Neuronal stem cell (in vitro differentiated cells): ENCODE measurements at regions not wholly inside any gene's neighbourhood (a gene's known extent, or its start where the extent isn't known, plus 50 kb on each side); places are given as distances from the start of the nearest gene placed in this dataset.

Experiments used
- DNase-seq: peaks from one replicate; pipeline ENCODE4 v3.0.0-alpha.2; 2013; ENCODE audit warnings: low spot score
- H2AFZ ChIP-seq: one replicate; pipeline ENCODE4 v1.6.1; 2013; ENCODE audit warnings: mild to moderate bottlenecking, low read length, inconsistent platforms
- H2AK5ac ChIP-seq: 2 replicates; pipeline ENCODE4 v1.6.1; 2013; ENCODE audit warnings: low read depth, mild to moderate bottlenecking, inconsistent platforms, low read length, moderate library complexity, mixed read lengths
- H2BK120ac ChIP-seq: 2 replicates; pipeline ENCODE4 v1.6.1; 2013; ENCODE audit warnings: low read depth, mild to moderate bottlenecking, inconsistent platforms, low read length, moderate library complexity, mixed read lengths
- H2BK12ac ChIP-seq: one replicate; pipeline ENCODE4 v1.6.1; 2013; ENCODE audit warnings: low read length, inconsistent platforms
- H2BK15ac ChIP-seq: 2 replicates; pipeline ENCODE4 v1.6.1; 2013; ENCODE audit warnings: mild to moderate bottlenecking, low read length, inconsistent platforms, mixed read lengths
- H2BK5ac ChIP-seq: one replicate; pipeline ENCODE4 v1.6.1; 2013; ENCODE audit warnings: inconsistent platforms, mild to moderate bottlenecking, low read length, moderate library complexity
- H3K14ac ChIP-seq: one replicate; pipeline ENCODE4 v1.6.1; 2013; ENCODE audit warnings: low read length, inconsistent platforms
- H3K18ac ChIP-seq: 2 replicates; pipeline ENCODE4 v1.6.1; 2013; ENCODE audit warnings: low read length, inconsistent platforms
- H3K23ac ChIP-seq: 2 replicates; pipeline ENCODE4 v1.6.1; 2013; ENCODE audit warnings: low read depth, mild to moderate bottlenecking, mixed read lengths, low read length, inconsistent platforms; ENCODE audit not compliant: poor library complexity
- H3K27ac ChIP-seq: replicated peaks from 3 replicates; pipeline ENCODE4 v1.5.1; 2013; ENCODE audit warnings: low read length, inconsistent platforms
- H3K27me3 ChIP-seq, 3 experiments: 2 replicates each; pipeline ENCODE4 v1.6.1; 2013; ENCODE audit warnings: low read length in 3 of 3, mild to moderate bottlenecking in 2 of 3, inconsistent platforms in 1 of 3, low read depth in 1 of 3, mixed read lengths in 1 of 3, moderate library complexity in 1 of 3; ENCODE audit not compliant: control insufficient read depth in 3 of 3, insufficient read depth in 3 of 3
- H3K36me3 ChIP-seq, 2 donors: replicated peaks in 1 of 2; 2 replicates each; pipeline ENCODE4 v1.6.1; 2013; ENCODE audit warnings: low read length in 2 of 2; ENCODE audit not compliant: control insufficient read depth in 2 of 2, insufficient read depth in 2 of 2
- H3K4ac ChIP-seq: 2 replicates; pipeline ENCODE4 v1.6.1; 2013; ENCODE audit warnings: inconsistent platforms, mild to moderate bottlenecking, low read length, moderate library complexity
- H3K4me1 ChIP-seq, 2 donors: 1 replicate in 1 of 2; 2 replicates in 1 of 2; pipeline ENCODE4 v1.6.1; 2013; ENCODE audit warnings: low read length in 2 of 2, low read depth in 1 of 2; ENCODE audit not compliant: control insufficient read depth in 2 of 2, insufficient read depth in 1 of 2
- H3K4me2 ChIP-seq: one replicate; pipeline ENCODE4 v1.6.1; 2013; ENCODE audit warnings: mild to moderate bottlenecking, low read length, inconsistent platforms; ENCODE audit not compliant: insufficient read depth, poor library complexity, severe bottlenecking
- H3K4me3 ChIP-seq, 2 donors: 2 replicates each; pipeline ENCODE4 v1.5.1; 2013; ENCODE audit warnings: low read length in 2 of 2, mild to moderate bottlenecking in 2 of 2, inconsistent platforms in 1 of 2, moderate library complexity in 1 of 2
- H3K79me1 ChIP-seq: one replicate; pipeline ENCODE4 v1.6.1; 2013; ENCODE audit warnings: low read depth, mild to moderate bottlenecking, inconsistent platforms, low read length, moderate library complexity
- H3K9ac ChIP-seq: one replicate; pipeline ENCODE4 v1.6.1; 2013; ENCODE audit warnings: mild to moderate bottlenecking, low read depth, low read length, inconsistent platforms; ENCODE audit not compliant: poor library complexity
- H3K9me3 ChIP-seq, 2 donors: replicated peaks in 1 of 2; 2 replicates each; pipeline versions ENCODE3 to v1.6.1; 2013; ENCODE audit warnings: low read length in 2 of 2, mild to moderate bottlenecking in 2 of 2, inconsistent platforms in 1 of 2, low read depth in 1 of 2, mixed read lengths in 1 of 2, moderate library complexity in 1 of 2; ENCODE audit not compliant: control insufficient read depth in 2 of 2, insufficient read depth in 1 of 2
- H4K8ac ChIP-seq: one replicate; pipeline ENCODE4 v1.6.1; 2013; ENCODE audit warnings: low read depth, mild to moderate bottlenecking, inconsistent platforms, low read length, moderate library complexity
- H4K91ac ChIP-seq: one replicate; pipeline ENCODE4 v1.6.1; 2013; ENCODE audit warnings: low read length, low read depth, mild to moderate bottlenecking, inconsistent platforms; ENCODE audit not compliant: poor library complexity
- WGBS, 2 donors: extraction: QIAGEN DNeasy Blood & Tissue Kit; methylation state at CpG; one replicate each; pipeline ENCODE4 v1.1.7; 2013; ENCODE audit warnings: missing lambda C conversion rate in 2 of 2, mixed read lengths in 1 of 2; ENCODE audit not compliant: insufficient read length in 2 of 2, insufficient replicate concordance in 1 of 2; ENCODE audit errors: extremely low coverage in 2 of 2; 5-methylcytosine and 5-hydroxymethylcytosine counted together

DNA sequence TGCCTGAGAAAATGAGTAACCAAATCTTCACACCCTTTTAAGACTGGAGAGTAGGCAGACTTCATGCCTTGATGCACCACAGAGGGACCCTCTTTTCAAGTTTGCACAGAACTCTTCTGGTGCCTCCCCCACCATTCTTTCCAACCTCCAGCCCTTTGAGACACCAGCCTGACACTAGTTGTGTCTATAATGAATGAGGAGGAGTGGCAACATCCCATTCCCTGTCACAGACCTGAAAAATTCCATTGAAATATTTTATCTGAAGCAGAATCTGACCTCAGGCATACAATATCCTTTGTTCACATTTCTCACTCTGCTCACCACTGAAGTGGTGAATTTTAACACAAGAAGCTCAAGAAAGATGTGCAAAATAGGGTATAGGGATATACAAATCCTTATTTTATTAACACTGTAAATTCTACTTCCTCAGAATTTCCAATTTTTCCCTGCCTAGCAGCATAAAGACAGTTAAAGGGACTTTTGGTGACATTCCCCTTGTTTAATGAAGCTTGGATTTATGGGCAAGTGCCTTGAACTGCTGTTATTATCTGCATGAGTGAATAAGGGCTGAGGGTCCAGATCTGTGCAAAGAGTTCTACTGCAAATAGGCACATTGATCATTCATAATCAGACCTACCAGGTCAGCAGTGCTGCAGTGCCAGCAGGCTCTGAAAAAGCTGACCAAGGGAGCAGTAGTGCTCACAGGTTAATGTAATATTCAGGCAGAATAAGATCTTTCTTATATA is 149.9 kb upstream of the PAQR3 start:
- H3K27me3 ChIP-seq = no peaks in the 10 kb centered on the region
- H3K36me3 ChIP-seq = no peaks in the 10 kb centered on the region
- H2AK5ac ChIP-seq = no peak overlapping the region
- H3K14ac ChIP-seq = no peak overlapping the region
- H3K23ac ChIP-seq = no peak overlapping the region
- H4K91ac ChIP-seq = no peak overlapping the region
- H3K27ac ChIP-seq = no peak overlapping the region
- no peaks in the 10 kb centered on the region for H3K79me1 ChIP-seq
- no peak overlapping the region for H3K4me3 ChIP-seq
- no peak overlapping the region for H2BK5ac ChIP-seq
- H3K4me1 ChIP-seq = peaks cover 11 to 29% of the 10 kb centered on the region in 2 donors
- H3K9me3 ChIP-seq = no peaks in the 10 kb centered on the region
- no peak overlapping the region for H2BK120ac ChIP-seq
- peak overlapping the region; percentile 9 for H2AFZ ChIP-seq
- H3K18ac ChIP-seq = no peak overlapping the region
- no peak overlapping the region for H2BK12ac ChIP-seq
- no peak overlapping the region for H3K4ac ChIP-seq
- DNase-seq = no peak
- no peak overlapping the region for H3K4me2 ChIP-seq
- H3K9ac ChIP-seq = no peak overlapping the region
- H4K8ac ChIP-seq = no peak overlapping the region
- peak overlapping the region; percentile 38 for H2BK15ac ChIP-seq

DNA sequence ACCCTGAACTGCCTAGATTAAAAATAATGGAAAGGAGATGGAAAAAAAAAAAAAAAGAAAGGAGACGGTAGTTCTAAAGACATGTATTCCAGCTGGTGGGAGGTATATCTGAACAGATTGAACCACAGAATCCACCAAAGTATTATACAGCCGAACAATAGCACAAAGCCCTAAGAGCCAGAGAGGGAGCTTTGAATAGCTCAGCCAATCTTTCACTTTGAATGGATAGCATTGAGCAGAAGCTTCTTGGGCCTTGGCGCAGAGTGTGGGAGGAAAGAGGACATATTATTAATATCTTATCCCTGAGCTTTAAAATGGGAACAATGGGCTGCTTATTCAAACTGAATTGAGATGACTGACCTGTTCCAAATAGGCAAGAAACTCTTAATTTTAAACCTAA is 147.8 kb upstream of the PAQR3 start:
- H3K79me1 ChIP-seq = no peaks in the 10 kb centered on the region
- no peak overlapping the region for H3K23ac ChIP-seq
- no peak overlapping the region for H3K4ac ChIP-seq
- H3K27me3 ChIP-seq = no peaks in the 10 kb centered on the region
- no peak overlapping the region for H3K9ac ChIP-seq
- peaks cover 13 to 42% of the 10 kb centered on the region in 2 donors for H3K4me1 ChIP-seq
- no peak overlapping the region for H2AFZ ChIP-seq
- H2BK15ac ChIP-seq = no peak overlapping the region
- H2BK120ac ChIP-seq = no peak overlapping the region
- WGBS, 2 donors = no CpG with 5 or more reads among the region's 3 CpGs
- no peak overlapping the region for H3K14ac ChIP-seq
- no peak overlapping the region for H2AK5ac ChIP-seq
- no peak overlapping the region for H4K8ac ChIP-seq
- no peak overlapping the region for H2BK12ac ChIP-seq
- no peak overlapping the region for H2BK5ac ChIP-seq
- H3K27ac ChIP-seq = no peak overlapping the region
- peaks cover 0 to 5% of the 10 kb centered on the region in 2 donors for H3K9me3 ChIP-seq
- H3K36me3 ChIP-seq = no peaks in the 10 kb centered on the region
- no peak overlapping the region for H3K4me3 ChIP-seq
- DNase-seq = peak; percentile 8
- H3K18ac ChIP-seq = no peak overlapping the region
- H4K91ac ChIP-seq = no peak overlapping the region
- H3K4me2 ChIP-seq = no peak overlapping the region

DNA sequence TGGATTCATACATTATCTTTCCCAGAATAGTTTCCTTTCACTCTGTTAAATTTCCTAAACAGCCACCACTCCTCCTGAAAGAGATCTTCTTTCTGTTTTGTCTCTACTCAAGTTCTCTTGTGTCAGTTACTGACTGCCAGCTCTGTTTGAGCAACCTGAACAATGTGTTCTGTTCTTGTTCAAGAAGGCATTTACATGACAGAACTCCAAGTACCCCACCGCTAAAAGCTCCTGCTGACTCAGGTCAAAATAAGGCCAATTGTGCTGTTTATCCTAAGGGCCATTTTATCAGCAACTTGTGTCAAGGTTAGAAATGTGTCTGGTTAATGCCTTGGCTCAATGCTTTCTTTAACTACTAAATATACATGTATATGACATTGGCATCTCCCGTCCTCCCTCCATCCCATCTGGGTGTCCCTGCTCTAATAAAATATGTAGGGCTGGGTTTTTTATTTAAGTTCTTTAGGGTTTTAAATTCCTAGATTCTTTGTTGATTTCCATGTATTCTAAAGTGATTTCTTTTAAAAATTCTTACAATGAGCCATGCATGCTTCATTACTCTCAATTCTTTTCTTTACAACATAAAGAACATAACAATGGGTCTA is 144.3 kb upstream of the PAQR3 start:
- H3K9ac ChIP-seq = no peak overlapping the region
- H3K79me1 ChIP-seq = no peaks in the 10 kb centered on the region
- no CpG with 5 or more reads among the region's 2 CpGs for WGBS, 2 donors
- no peak overlapping the region for H3K27ac ChIP-seq
- no peak overlapping the region for H3K4me2 ChIP-seq
- H3K4me3 ChIP-seq = no peak overlapping the region
- DNase-seq = peak; percentile 14
- H2BK120ac ChIP-seq = no peak overlapping the region
- no peak overlapping the region for H4K91ac ChIP-seq
- H2AFZ ChIP-seq = no peak overlapping the region
- no peak overlapping the region for H3K18ac ChIP-seq
- peaks cover 0 to 15% of the 10 kb centered on the region in 2 donors for H3K9me3 ChIP-seq
- H3K4me1 ChIP-seq = peaks cover 5 to 32% of the 10 kb centered on the region in 2 donors
- no peaks in the 10 kb centered on the region for H3K27me3 ChIP-seq
- no peaks in the 10 kb centered on the region for H3K36me3 ChIP-seq
- no peak overlapping the region for H4K8ac ChIP-seq
- H3K14ac ChIP-seq = no peak overlapping the region
- H3K4ac ChIP-seq = no peak overlapping the region
- H2BK5ac ChIP-seq = no peak overlapping the region
- no peak overlapping the region for H2BK12ac ChIP-seq
- no peak overlapping the region for H3K23ac ChIP-seq
- no peak overlapping the region for H2AK5ac ChIP-seq
- no peak overlapping the region for H2BK15ac ChIP-seq

DNA sequence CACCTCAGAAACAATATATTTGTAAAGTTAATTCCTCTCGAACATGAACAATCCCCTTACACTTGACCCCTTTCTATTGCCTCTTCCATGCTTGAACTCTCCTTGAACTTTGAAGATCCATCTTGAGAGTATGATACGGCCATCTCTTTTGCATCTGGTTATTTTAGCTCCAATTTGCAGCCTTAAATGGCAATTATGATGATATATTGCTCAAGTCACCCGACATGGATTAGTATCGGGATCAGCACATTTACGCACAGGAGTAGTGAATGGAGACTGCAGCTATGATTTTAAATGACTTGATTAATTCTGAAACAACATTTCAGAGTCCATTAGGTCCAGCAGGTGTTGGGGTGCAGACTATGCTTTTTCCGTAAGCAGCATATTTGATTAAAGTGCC is 143.8 kb upstream of the PAQR3 start:
- no CpG with 5 or more reads among the region's 6 CpGs for WGBS, 2 donors
- Histone ChIP-seq H3K79me1 (no peaks in the 10 kb centered on the region), H2BK15ac (no peak overlapping the region), H3K14ac (no peak overlapping the region), H4K91ac (no peak overlapping the region), H4K8ac (no peak overlapping the region), H2BK12ac (no peak overlapping the region), H3K4me3 (no peak overlapping the region), H3K27ac (no peak overlapping the region), H2AK5ac (no peak overlapping the region), H2AFZ (no peak overlapping the region), H3K27me3 (no peaks in the 10 kb centered on the region), H2BK5ac (no peak overlapping the region), H3K4me2 (no peak overlapping the region), H3K4me1 (peaks cover 4 to 27% of the 10 kb centered on the region in 2 donors), H3K4ac (no peak overlapping the region), H3K9me3 (peaks cover 0 to 15% of the 10 kb centered on the region in 2 donors), H3K18ac (no peak overlapping the region), H2BK120ac (no peak overlapping the region), H3K23ac (no peak overlapping the region), H3K9ac (no peak overlapping the region), H3K36me3 (no peaks in the 10 kb centered on the region)
- no peak for DNase-seq
